ENCODE measurements at regions not wholly inside any gene's neighbourhood (a gene's known extent, or its start where the extent isn't known, plus 50 kb on each side); places are given as distances from the start of the nearest gene placed in this dataset.
"Not testable (repeated sequence)": the region's sequence is repeated elsewhere in the genome, so short reads cannot be mapped to it uniquely, and the experiment has no call there.

DNA sequence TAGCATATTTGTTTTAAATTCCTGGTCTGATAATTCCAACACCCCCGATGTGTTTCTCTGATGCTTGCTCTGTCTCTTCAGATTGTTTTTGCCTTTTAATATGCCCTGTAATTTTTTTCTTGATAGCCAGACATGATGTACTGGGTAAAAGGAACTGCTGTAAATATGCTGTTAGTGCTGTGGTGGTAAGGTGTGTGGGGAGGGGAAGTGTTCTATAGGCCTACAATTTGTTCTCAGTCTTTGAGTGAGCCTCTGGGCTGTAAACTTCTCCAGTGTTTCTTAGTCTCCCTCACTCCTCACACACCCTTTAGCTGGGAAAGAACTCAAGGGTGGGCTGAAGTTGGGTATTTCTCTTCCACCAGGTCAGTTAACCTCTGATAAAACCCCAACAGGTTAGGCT is 147.0 kb upstream of the OR4E1 start:
- DNase-seq (ENCODE audit: low read depth in 3 of 3, low spot score in 2 of 3) = no peak

DNA sequence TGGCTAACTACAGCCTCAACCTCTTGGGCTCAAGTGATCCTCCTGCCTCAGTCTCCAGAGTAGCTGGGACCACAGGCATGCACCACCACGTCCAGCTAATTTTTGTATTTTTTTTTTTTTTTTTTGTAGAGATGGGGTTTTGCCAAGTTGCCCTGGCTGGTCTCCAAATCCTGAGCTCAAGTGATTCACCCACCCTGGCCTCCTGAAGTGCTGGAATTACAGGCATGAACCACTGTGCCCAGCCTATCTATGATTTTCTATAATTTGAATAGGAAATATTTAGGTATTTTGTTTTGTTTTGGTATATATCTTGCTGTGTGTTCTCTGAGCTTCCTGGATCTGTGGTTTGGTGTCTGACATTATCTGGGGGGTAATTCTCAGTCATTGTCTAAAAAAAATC is 146.3 kb upstream of the OR4E1 start:
- DNase-seq (ENCODE audit: low read depth in 3 of 3, low spot score in 2 of 3) = not testable (repeated sequence)

DNA sequence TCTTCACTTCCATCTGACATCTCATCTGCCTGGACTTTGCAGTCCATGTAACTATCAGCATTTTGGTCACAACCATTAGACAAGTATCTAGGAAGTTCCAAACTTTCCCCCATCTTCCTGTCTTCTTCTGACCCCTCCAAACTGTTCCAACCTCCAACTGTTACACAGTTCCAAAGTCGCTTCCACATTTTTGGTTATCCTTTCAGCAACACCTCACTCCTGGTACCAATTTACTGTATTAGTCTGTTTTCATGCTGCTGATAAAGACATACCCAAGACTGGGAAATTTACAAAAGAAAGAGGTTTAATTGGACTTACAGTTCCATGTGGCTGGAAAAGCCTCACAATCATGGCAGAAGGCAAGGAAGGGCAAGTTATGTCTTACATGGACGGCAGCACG is 143.4 kb upstream of the OR4E1 start:
- not testable (repeated sequence) for DNase-seq (ENCODE audit: low read depth in 3 of 3, low spot score in 2 of 3)

DNA sequence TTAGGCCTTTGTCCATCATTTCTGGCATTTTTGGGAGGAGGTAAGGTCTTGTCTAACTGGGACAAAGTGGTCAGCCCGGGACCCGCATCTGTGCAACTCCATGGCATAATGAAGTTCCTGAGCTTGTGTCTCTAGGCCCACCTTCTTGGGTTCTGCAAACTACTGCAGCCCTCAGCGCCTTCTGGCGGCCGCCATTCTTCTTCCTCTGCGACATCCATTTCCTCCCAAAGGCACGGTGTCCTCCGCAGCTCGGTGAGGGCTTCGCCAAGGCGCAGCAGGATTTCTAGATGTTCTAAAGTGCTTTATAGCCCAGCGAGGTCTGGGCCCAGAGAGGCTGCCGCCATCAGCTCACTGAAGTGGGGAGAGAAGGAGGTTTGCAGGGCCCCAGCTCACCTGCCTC is 134.4 kb upstream of the OR4E1 start:
- no peak for DNase-seq (ENCODE audit: low read depth in 3 of 3, low spot score in 2 of 3)

DNA sequence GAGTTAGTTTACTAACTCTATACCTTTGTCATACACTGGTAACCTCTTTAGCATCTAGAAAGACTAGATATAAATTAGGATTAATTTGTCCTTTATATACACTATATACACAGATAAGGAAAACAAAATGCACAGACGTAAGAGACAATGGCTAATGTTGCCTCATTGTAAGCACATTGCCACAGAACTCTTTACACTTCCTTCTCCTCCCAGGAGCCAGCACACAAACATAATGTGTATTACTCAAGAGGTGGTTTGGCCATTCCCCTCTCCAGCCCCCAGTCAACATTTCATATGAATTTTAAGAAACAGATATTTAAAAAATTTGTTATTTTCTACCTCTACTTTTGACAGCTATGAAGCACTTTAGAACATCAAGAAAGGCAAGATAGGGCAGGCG is 131.4 kb upstream of the OR4E1 start:
- no peak for DNase-seq (ENCODE audit: low read depth in 3 of 3, low spot score in 2 of 3)

DNA sequence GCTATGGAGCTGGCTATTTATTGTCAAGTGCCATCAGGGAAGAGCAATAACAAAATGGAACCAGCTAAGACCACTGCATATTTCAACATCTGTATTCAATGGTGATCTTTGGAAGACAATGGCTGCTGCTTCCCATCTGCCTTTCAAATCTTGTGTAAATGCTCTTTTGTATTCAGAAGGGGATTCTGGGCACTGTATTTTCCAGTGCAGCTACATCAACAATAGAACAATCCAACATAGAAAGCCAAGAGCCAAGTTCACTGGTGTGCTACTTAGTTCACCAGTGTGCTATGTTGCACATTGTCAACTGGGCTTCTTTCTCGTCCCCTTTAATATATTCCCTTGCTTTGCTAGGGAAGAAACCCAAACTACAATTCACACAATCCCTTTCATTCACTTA is 128.8 kb upstream of the OR4E1 start:
- DNase-seq (ENCODE audit: low read depth in 3 of 3, low spot score in 2 of 3) = no peak

DNA sequence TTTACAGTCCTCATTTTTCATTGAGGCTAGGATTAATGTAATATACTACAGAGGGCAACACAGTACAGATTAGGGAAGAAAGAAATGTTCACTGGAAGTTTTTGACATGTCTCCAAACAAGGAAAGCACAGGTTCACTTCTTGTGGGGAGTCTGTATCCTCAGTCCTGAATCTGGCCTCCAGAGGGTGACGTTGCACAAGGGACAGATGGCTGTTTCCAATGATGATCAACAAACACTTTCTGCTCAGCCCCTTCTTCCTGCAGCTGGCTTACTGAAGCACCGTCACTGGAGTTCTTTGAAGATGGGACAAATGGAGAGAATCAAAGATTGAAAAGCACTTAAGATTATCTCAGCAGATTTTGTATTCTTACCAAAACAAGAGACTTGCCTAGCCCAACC is 123.3 kb upstream of the OR4E1 start:
- DNase-seq (ENCODE audit: low read depth in 3 of 3, low spot score in 2 of 3) = no peak

DNA sequence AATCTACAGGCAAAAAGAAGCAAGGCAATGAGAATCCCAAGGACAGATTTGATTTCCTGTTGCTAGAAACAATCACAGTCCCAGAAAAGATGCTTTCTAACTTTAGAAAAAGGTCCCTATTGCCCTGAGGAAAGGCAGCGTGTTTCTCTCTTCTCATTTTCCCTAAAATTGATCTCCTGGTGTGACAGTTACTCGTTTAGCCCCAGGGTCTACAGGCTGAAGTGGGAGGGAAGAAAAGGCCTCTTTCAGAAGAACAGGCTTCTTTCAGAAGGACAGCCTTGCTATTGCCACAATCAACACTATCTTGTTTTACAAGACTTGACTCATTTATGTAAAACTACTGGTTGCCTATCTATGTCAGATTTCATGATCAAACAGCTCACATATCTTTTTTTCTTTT is 121.8 kb upstream of the OR4E1 start:
- no peak for DNase-seq (ENCODE audit: low read depth in 3 of 3, low spot score in 2 of 3)

DNA sequence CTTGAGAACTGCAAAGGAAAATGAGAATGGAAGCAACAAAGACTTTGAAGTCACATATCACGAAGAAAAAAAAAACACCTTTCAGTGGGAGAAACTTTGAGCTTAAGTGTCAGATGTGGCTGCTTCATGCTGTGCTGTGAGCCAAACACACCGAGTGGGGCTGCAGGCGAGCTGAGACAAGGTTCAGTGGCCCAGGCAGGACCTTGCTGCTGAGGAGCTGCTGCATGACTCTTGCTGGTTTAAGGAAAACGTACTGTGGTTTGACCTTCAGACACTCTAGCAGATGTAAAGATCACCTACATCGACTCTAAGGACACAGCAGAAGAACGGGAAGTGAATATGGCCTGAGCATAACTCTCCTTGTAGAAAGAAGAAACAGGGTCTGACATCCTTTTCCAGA is 118.1 kb upstream of the OR4E1 start:
- DNase-seq (ENCODE audit: low read depth in 3 of 3, low spot score in 2 of 3) = no peak

DNA sequence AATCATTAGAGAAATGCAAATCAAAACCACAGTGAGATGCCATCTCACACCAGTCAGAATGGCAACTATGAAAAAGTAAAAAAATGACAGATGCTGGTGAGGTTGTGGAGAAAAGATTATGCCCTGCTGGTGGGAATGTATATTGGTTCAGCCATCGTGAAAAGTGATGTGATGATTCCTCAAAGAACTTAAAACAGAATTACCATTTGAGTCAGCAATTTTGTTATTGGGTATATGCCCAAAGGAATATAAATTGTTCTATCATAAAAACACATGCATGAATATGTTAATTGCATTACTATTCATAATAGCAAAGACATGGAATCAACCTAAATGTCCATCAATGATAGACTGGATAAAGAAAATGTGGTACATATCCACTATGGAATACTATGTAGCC is 115.1 kb upstream of the OR4E1 start:
- DNase-seq (ENCODE audit: low read depth in 3 of 3, low spot score in 2 of 3) = not testable (repeated sequence)

DNA sequence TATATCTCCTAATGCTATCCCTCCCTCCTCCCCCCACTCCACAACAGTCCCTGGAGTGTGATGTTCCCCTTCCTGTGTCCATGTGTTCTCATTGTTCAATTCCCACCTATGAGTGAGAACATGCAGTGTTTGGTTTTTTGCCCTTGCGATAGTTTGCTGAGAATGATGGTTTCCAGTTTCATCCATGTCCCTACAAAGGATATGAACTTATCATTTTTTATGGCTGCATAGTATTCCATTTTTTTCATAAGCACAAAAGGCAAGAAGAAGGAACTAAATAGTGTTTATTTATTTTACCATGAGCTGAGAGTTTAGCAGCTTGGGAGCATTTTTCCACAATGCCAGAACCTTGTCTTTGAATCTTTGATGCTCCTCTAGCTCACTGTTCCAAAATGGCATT is 113.6 kb upstream of the OR4E1 start:
- DNase-seq (ENCODE audit: low read depth in 3 of 3, low spot score in 2 of 3) = not testable (repeated sequence)

DNA sequence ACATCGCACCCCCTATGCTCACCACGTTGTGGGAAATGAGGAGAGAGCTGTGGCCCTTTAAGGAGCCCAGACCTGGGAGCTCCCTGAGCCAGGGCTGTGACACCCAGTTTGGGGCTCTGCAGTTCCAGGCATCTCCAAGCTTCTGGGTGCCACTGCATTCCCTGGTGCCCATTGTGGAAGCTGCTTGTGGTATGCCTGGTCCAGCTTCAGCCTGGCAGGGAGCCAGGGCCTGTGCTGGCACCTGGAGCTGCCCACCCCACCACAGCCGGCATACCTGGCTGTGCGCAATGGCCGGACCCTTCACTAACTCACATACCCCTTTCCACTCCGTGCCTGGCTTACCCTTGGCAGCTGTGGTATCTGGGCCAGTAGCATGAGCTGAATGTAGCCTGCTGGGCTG is 107.9 kb upstream of the OR4E1 start:
- DNase-seq (ENCODE audit: low read depth in 3 of 3, low spot score in 2 of 3) = no peak

DNA sequence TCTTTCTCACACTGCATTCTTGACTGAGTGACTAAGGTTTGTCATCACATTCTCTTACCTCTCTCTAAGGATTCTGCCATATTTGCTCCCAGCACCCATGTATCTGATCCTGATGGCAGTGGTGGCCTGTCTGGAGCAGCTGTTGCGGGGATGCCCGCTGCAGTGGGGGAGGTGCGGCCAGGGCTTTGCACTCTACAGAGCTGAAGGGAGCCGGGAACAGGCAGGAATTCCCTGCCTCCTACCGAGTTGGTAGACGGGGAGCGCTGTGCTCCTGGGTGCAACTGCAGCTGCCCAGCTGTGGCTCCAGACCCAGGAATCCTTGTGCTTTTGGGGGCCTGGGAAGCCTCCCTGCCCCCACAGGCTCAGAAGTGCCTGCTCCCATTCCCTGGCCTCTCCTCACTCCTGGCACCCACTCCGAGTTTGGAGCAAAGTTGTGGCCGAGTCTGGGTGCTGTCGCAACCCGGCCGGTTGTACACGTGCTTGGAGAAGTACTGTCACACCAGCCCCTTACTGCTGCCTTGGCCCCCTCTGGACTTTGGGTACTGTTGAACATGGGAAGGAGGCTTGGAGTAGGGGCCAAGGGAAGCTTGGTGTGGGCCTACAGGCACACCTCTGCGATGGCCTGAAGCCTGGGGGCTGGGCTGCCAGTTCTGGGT is 106.9 kb upstream of the OR4E1 start:
- no peak for DNase-seq (ENCODE audit: low read depth in 3 of 3, low spot score in 2 of 3)

DNA sequence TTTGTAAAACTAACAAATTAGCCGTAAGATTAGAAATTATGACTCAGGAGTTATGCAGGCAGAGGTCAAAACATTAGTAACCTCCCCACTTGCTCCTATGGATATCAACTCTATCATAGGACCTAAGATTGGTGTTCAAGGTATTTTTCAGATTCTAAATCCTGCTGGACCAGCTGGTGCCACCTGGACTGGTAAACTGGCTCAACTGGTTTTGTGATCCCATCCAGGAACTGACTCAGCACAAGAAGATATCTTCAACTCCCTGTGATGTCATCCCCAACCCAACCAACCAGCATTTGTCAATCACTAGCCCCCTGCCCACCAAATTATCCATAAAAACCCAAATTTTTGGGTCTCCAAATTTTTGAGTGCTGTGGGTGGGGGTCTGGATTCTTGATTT is 98.1 kb upstream of the OR4E1 start:
- DNase-seq (ENCODE audit: low read depth in 3 of 3, low spot score in 2 of 3) = no peak

DNA sequence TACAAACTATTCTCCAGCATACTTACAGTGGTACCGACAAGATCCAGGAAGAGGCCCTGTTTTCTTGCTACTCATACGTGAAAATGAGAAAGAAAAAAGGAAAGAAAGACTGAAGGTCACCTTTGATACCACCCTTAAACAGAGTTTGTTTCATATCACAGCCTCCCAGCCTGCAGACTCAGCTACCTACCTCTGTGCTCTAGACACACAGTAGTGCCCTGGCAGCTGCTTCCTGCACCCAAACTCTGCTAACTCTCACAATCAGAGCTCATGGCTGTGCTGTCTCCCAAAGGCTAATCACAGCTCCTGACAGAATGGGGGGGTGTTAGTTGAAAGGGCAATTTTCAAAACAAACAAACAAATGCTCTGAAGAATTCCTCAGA is 95.2 kb upstream of the OR4E1 start:
- no peak for DNase-seq (ENCODE audit: low read depth in 3 of 3, low spot score in 2 of 3)

DNA sequence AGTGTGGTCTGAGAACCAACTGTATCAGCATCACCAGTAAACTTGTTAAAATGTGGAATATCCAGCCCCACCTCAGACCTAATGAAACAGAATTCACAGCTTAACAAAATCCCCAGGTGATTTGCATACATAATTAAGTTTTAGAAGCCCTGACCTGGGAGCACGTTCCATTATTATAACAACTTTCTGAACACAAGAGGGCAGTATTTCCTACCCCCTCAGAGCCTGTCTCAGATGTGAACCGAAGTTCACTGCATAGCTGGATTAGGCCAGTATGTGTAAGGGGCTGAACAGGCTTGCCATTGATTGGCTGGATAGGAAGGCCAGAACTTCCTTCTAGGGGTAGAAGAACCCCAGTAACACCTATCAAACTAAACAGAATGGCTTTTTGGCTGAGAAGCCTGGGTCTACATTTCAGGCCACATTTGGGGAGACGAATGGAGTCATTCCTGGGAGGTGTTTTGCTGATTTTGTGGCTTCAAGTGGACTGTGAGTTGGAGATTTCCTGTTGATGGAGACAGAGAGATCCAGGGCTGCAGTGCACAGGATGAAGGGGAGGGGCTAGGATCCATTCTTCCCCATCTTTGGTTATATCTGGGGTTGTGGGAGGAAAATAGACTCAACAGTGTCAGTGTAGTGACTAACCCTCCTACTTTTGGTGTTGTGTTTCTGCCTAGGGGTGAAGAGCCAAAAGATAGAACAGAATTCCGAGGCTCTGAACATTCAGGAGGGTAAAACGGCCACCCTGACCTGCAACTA is 94.7 kb upstream of the OR4E1 start:
- no peak for DNase-seq (ENCODE audit: low read depth in 3 of 3, low spot score in 2 of 3)

DNA sequence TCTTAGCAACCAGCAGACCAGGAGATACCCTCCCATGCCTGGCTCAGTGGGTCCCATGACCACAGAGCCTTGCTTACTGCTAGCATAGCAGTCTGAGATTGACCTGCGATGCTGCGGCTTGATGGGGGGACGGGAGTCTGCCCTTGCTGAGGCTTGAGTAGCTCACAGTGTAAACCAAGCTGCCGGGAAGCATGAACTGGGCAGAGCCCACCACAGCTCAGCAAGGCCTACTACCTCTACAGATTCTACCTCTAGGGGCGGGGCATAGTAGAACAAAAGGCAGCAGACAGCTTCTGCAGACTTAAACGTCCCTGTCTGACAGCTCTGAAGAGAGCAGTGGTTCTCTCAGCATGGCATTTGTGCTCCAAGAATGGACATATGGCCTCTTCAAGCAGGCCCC is 86.7 kb upstream of the OR4E1 start:
- not testable (repeated sequence) for DNase-seq (ENCODE audit: low read depth in 3 of 3, low spot score in 2 of 3)

DNA sequence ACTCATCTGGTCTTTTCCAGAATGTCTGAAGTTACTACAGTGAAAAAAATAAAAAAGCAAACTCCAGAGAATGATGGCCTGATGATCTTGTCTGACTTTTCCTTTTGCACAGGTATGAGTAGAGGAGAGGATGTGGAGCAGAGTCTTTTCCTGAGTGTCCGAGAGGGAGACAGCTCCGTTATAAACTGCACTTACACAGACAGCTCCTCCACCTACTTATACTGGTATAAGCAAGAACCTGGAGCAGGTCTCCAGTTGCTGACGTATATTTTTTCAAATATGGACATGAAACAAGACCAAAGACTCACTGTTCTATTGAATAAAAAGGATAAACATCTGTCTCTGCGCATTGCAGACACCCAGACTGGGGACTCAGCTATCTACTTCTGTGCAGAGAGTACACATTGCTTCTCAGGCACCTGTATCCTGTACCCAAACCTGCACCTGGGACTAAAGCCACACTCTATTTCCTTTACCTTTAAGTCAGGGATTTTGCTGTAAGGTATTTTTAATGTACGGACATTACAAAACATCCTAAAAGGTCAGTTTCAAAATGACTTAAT is 75.8 kb upstream of the OR4E1 start:
- no peak for DNase-seq (ENCODE audit: low read depth in 3 of 3, low spot score in 2 of 3)

DNA sequence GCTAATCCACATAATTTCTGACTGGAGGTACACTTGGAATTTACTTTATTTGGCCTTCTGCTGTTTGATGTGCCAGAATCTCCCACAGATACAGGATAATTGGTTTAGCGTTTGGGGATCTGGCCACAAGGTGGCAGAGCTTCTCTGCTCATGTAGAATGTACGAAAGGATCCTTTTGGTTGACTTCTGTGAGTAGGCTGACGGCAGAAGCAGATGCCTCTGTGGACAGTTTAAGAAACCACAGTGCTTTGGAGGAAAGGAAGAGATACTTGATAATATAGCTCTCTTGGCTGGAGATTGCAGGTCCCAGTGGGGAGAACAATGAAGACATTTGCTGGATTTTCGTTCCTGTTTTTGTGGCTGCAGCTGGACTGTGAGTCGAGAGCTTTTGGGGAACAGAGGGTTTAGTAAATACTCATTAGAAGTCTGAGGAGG is 75.3 kb upstream of the OR4E1 start:
- DNase-seq (ENCODE audit: low read depth in 3 of 3, low spot score in 2 of 3) = peak in 1 of 3 donors; percentile 19

DNA sequence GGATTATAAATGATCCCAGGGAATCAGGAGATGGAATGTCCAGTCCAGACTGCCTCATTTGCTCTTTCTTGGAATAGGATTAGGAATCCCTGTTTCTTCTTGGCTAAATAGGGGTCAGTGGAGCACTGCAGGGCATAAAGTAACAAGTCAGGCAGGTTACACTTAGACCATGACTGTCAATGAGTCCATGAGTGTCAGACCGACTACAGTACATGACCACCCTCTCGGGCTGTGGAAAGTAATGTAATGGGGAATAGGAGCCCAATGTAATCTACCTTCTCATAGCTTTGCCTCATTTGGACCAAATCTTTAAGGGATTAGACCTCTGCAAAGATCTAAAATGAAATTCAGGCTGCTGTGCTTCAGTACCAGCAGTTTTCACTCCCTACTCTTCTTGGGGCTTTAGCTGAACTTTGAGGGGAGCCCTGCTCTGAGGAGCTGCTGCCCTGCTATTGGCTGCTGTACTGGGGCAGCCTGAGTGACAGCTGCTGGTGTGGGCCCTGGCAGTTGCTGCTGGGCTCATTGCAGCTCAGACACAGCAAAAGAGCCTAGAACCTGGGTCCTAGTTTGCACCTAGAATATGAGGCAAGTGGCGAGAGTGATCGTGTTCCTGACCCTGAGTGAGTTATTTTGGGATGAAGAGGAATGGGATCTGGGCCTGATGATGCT is 62.2 kb upstream of the OR4E1 start:
- no peak for DNase-seq (ENCODE audit: low read depth in 3 of 3, low spot score in 2 of 3)

DNA sequence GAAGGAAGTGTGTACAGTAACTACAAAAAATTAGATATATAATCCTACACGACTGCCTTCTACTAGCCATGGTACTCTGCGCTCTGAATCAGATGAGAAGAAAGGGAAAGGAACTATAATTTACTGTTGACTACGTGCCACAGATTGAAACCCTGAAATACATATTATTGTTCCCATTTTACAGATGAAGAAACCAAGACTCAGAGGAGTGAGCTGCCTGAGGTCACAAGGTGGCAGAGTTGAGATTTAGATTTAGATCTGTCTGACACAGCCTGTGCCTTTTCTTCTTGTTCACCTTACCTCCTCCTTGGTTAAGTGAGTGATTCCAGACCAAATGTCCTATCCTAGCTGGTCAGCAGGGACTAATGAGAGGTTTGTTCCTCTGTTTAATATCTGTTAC is 61.6 kb upstream of the OR4E1 start:
- no peak for DNase-seq (ENCODE audit: low read depth in 3 of 3, low spot score in 2 of 3)

Data from right renal cortex interstitium (tissue), 3 donors.